HepG2 (cell line): ENCODE measurements at regions not wholly inside any gene's neighbourhood (a gene's known extent, or its start where the extent isn't known, plus 50 kb on each side); places are given as distances from the start of the nearest gene placed in this dataset.

ENCODE experiments used
- DRAP1 ChIP-seq: IDR thresholded peaks from 2 replicates; pipeline ENCODE4 v1.6.1; 2016; ENCODE audit warnings: missing genetic modification reagents, missing compliant biosample characterization
- RXRA ChIP-seq: sonication (generic); formaldehyde crosslinking; IDR thresholded peaks from 2 replicates; pipeline ENCODE4 v1.5.1; 2020; ENCODE audit warnings: missing genetic modification reagents
- SMAD1 ChIP-seq: sonication (generic); formaldehyde crosslinking; IDR thresholded peaks from 2 replicates; pipeline ENCODE4 v1.4.0; 2020; ENCODE audit warnings: missing genetic modification reagents, low read depth, mild to moderate bottlenecking, borderline replicate concordance
- SP5 ChIP-seq: IDR thresholded peaks from 2 replicates; pipeline ENCODE4 v1.6.1; 2016; ENCODE audit warnings: low read depth, borderline replicate concordance
- ZBTB4 ChIP-seq: sonication (generic); formaldehyde crosslinking; IDR thresholded peaks from 2 replicates; pipeline ENCODE4 v1.4.0; 2020; ENCODE audit warnings: missing genetic modification reagents, mild to moderate bottlenecking, borderline replicate concordance
- ZGPAT ChIP-seq: IDR thresholded peaks from 2 replicates; pipeline ENCODE4 v1.6.1; 2016; ENCODE audit warnings: mild to moderate bottlenecking
- ZNF142 ChIP-seq: sonication (generic); formaldehyde crosslinking; IDR thresholded peaks from 2 replicates; pipeline ENCODE4 v1.4.0; 2020; ENCODE audit warnings: missing genetic modification reagents
- ZNF276 ChIP-seq: sonication (generic); formaldehyde crosslinking; IDR thresholded peaks from 2 replicates; pipeline ENCODE4 v1.4.0; 2020; ENCODE audit warnings: mild to moderate bottlenecking, low read depth, missing genetic modification reagents
- ZSCAN25 ChIP-seq: sonication (generic); formaldehyde crosslinking; IDR thresholded peaks from 2 replicates; pipeline ENCODE4 v1.8.0; 2022; ENCODE audit warnings: mild to moderate bottlenecking, missing genetic modification reagents
- TF ChIP-seq, protein P1 (sequence below): sonication (generic); formaldehyde crosslinking; IDR thresholded peaks from 2 replicates; pipeline ENCODE4; 2020; ENCODE audit warnings: missing genetic modification reagents, mild to moderate bottlenecking, borderline replicate concordance

DNA sequence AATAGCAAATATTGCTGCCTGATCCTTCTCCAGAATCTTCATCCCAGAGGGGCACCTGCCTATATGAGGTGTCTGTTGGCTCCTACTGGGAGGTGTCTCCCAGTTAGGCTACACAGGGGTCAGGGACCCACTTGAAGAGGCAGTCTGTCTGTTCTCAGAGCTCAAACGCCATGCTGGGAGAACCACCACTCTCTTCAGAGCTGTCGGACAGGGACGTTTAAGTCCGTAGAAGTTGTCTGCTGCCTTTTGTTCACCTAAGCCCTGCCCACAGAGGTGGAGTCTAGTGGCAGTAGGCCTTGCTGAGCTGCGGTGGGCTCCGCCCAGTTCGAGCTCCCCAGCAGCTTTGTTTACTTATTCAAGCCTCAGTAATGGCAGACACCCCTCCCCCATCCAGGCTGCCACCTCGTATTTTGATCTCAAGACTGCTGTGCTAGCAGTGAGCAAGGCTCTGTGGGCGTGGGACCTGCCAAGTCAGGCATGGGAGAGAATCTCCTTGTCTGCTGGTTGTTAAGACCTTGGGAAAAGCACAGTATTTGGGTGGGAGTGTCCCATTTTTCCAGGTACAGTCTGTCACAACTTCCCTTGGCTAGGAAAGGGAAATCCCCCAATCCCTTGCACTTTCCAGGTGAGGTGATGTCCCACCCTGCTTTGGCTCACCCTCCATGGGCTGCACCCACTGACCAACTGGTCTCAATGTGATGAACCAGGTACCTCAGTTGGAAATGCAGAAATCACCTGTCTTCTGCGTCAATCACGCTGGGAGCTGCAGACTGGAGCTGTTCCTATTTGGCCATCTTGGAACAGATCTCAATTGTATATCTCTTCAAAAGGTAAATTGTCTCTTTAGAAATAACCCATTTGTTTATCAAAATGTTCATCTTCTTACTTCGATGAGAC is 87.4 kb upstream of the ITPRID2 start (continued):
- 0 out of 2 replicates have a peak, but pooled peaks have one; percentile 56 for TF ChIP-seq ZBTB4 (CRISPR knock-in tag)
- peak; percentile 20; the same call in 1 of the 2 replicates for TF ChIP-seq ZGPAT (CRISPR knock-in tag)
- TF ChIP-seq ZNF276 (CRISPR knock-in tag) = peak; percentile 76; the same call in 1 of the 2 replicates
- TF ChIP-seq SMAD1 (CRISPR knock-in tag) = peak; percentile 20; the same call in 1 of the 2 replicates
- 0 out of 2 replicates have a peak, but pooled peaks have one; percentile 33 for TF ChIP-seq RXRA
- TF ChIP-seq DRAP1 (CRISPR knock-in tag) = peak; percentile 94
- TF ChIP-seq ZNF142 = peak; percentile 50; the same call in 1 of the 2 replicates
- TF ChIP-seq ZSCAN25 (CRISPR knock-in tag) = peak; percentile 51; the same call in 1 of the 2 replicates
- TF ChIP-seq SP5 = 0 out of 2 replicates have a peak, but pooled peaks have one; percentile 17
- TF ChIP-seq, protein P1, sequence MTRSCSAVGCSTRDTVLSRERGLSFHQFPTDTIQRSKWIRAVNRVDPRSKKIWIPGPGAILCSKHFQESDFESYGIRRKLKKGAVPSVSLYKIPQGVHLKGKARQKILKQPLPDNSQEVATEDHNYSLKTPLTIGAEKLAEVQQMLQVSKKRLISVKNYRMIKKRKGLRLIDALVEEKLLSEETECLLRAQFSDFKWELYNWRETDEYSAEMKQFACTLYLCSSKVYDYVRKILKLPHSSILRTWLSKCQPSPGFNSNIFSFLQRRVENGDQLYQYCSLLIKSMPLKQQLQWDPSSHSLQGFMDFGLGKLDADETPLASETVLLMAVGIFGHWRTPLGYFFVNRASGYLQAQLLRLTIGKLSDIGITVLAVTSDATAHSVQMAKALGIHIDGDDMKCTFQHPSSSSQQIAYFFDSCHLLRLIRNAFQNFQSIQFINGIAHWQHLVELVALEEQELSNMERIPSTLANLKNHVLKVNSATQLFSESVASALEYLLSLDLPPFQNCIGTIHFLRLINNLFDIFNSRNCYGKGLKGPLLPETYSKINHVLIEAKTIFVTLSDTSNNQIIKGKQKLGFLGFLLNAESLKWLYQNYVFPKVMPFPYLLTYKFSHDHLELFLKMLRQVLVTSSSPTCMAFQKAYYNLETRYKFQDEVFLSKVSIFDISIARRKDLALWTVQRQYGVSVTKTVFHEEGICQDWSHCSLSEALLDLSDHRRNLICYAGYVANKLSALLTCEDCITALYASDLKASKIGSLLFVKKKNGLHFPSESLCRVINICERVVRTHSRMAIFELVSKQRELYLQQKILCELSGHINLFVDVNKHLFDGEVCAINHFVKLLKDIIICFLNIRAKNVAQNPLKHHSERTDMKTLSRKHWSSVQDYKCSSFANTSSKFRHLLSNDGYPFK = peak; percentile 79
